ENCODE measurements at regions not wholly inside any gene's neighbourhood (a gene's known extent, or its start where the extent isn't known, plus 50 kb on each side); places are given as distances from the start of the nearest gene placed in this dataset.

- DNase-seq: no peak
Observed at GRCh38 chr5:98997000-98997399, 68.2 kb upstream of the CHD1 start.

- DNase-seq: no peak
Observed at GRCh38 chr5:98994611-98995010, 65.8 kb upstream of the CHD1 start.

- no peak for DNase-seq
Observed at GRCh38 chr5:98993512-98993911, 64.7 kb upstream of the CHD1 start.

GRCh38 chr5:98992552-98992951, 63.7 kb upstream of the CHD1 start:
- no peak for DNase-seq

GRCh38 chr5:98989727-98990126, 60.9 kb upstream of the CHD1 start:
- peak; percentile 52 for DNase-seq

- peak; percentile 69 for DNase-seq
Observed at GRCh38 chr5:98986587-98986986, 57.8 kb upstream of the CHD1 start.

GRCh38 chr5:98982880-98983279, 54.1 kb upstream of the CHD1 start:
- DNase-seq: peak; percentile 57

All from OCI-M1 (cell line).